ENCODE measurements at regions not wholly inside any gene's neighbourhood (a gene's known extent, or its start where the extent isn't known, plus 50 kb on each side); places are given as distances from the start of the nearest gene placed in this dataset.

- H3K4me3 ChIP-seq = no peak overlapping the region
- H3K4me1 ChIP-seq = no peaks in the 10 kb centered on the region
- WGBS, 2 donors = 69 to 77% methylated on average over 3 of the region's 3 CpGs
- DNase-seq (no peak), ATAC-seq (no peak)
- H3K9me3 ChIP-seq = no peaks in the 10 kb centered on the region
- no peaks in the 10 kb centered on the region for H3K27me3 ChIP-seq
- no peak overlapping the region for H3K27ac ChIP-seq
- TF ChIP-seq POLR2A (IDR thresholded peaks at IDR 0.05) (no peak), CTCF (IDR thresholded peaks at IDR 0.05) (no peak)
- intact Hi-C loops (cut with DNase I) = no loop called here
- H3K36me3 ChIP-seq (replicated peaks in 1 of 2; ENCODE audit: insufficient read depth in 1 of 2, low read depth in 2 of 2) = no peaks in the 10 kb centered on the region
These were observed 692.7 kb downstream of the MCTP2 start for GRCh38 chr15:94924057-94924456.

DNA sequence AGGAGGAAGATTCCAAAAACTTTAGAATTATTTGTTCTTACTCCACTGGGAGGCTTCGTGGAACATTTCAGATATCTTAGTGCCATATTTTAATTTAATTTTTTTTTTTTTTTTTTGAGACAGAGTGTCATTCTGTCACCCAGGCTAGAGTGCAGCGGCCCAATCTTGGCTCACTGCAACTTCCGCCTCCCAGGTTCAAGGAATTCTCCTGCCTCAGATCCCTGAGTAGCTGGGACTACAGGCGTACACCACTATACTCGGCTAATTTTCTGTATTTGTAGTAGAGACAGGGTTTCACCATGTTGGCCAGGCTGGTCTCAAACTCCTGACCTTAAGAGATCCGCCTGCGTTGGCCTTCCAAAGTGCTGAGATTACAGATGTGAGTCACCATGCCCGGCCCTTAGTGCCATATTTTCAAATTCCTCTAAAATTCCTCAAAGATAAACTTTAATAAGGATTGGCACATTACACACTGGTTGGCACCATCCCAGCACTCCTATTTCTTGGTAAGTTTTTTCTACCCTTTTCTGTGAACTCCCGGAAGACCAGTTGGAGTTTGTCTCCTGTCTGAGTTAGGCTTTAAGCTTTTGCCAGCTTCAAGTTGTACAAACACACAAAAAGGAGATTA lies 693.7 kb downstream of the MCTP2 start:
- intact Hi-C loops (cut with DNase I) = no loop called here
- DNase-seq = peak in 2 of 4 donors; percentile 9 to 11
- H3K9me3 ChIP-seq = no peaks in the 10 kb centered on the region
- no peak for ATAC-seq
- no peak for TF ChIP-seq POLR2A (IDR thresholded peaks at IDR 0.05)
- no peak for TF ChIP-seq CTCF (IDR thresholded peaks at IDR 0.05)
- H3K4me3 ChIP-seq = no peak overlapping the region
- H3K27me3 ChIP-seq = no peaks in the 10 kb centered on the region
- WGBS, 2 donors = 80 to 86% methylated on average over 6 to 9 of the region's 9 CpGs
- no peaks in the 10 kb centered on the region for H3K4me1 ChIP-seq
- H3K27ac ChIP-seq = no peak overlapping the region
- H3K36me3 ChIP-seq (replicated peaks in 1 of 2; ENCODE audit: insufficient read depth in 1 of 2, low read depth in 2 of 2) = no peaks in the 10 kb centered on the region

GRCh38 chr15:94925680-94926079 lies 694.3 kb downstream of the MCTP2 start:
- WGBS, 2 donors = 77 to 82% methylated on average over 3 of the region's 3 CpGs
- DNase-seq (no peak), ATAC-seq (no peak)
- Histone ChIP-seq H3K27me3 (no peaks in the 10 kb centered on the region), H3K4me1 (no peaks in the 10 kb centered on the region), H3K27ac (no peak overlapping the region), H3K9me3 (no peaks in the 10 kb centered on the region), H3K4me3 (no peak overlapping the region), H3K36me3 (replicated peaks in 1 of 2; ENCODE audit: insufficient read depth in 1 of 2, low read depth in 2 of 2) (no peaks in the 10 kb centered on the region)
- no peak for TF ChIP-seq POLR2A (IDR thresholded peaks at IDR 0.05)
- intact Hi-C loops (cut with DNase I) = no loop called here

GRCh38 chr15:94927003-94927402 lies 695.6 kb downstream of the MCTP2 start:
- TF ChIP-seq POLR2A (IDR thresholded peaks at IDR 0.05) (no peak), CTCF (IDR thresholded peaks at IDR 0.05) (no peak)
- DNase-seq (no peak), ATAC-seq (no peak)
- no peaks in the 10 kb centered on the region for H3K9me3 ChIP-seq
- H3K27ac ChIP-seq = no peak overlapping the region
- no peaks in the 10 kb centered on the region for H3K4me1 ChIP-seq
- intact Hi-C loops (cut with DNase I) = no loop called here
- WGBS, 2 donors = 74 to 78% methylated on average over 3 of the region's 3 CpGs
- H3K4me3 ChIP-seq = no peak overlapping the region
- no peaks in the 10 kb centered on the region for H3K36me3 ChIP-seq (replicated peaks in 1 of 2; ENCODE audit: insufficient read depth in 1 of 2, low read depth in 2 of 2)
- H3K27me3 ChIP-seq = no peaks in the 10 kb centered on the region

GRCh38 chr15:94929282-94929681 lies 697.9 kb downstream of the MCTP2 start:
- Histone ChIP-seq H3K36me3 (replicated peaks in 1 of 2; ENCODE audit: insufficient read depth in 1 of 2, low read depth in 2 of 2) (no peaks in the 10 kb centered on the region), H3K27me3 (no peaks in the 10 kb centered on the region), H3K27ac (no peak overlapping the region), H3K9me3 (peaks cover 0 to 6% (median 0%) of the 10 kb centered on the region in 3 donors), H3K4me3 (no peak overlapping the region), H3K4me1 (no peaks in the 10 kb centered on the region)
- DNase-seq = no peak
- 24 to 39% methylated on average over 3 of the region's 3 CpGs for WGBS, 2 donors
- no peak for TF ChIP-seq POLR2A (IDR thresholded peaks at IDR 0.05)
- TF ChIP-seq CTCF (IDR thresholded peaks at IDR 0.05) = no peak
- no peak for ATAC-seq
- intact Hi-C loops (cut with DNase I) = no loop called here

Measured in body of pancreas (tissue), 4 donors.